Immature natural killer cell (primary cell): ENCODE measurements at regions not wholly inside any gene's neighbourhood (a gene's known extent, or its start where the extent isn't known, plus 50 kb on each side); places are given as distances from the start of the nearest gene placed in this dataset.

Source experiments
- DNase-seq, 3 donors: peaks; one replicate each; pipeline ENCODE4 v3.0.0; 2022; ENCODE audit warnings: mixed read lengths in 1 of 3
- H3K27ac Mint-ChIP-seq, 6 donors: one replicate each; pipeline ENCODE4 v1.8.0; 2020; ENCODE audit warnings: mixed read lengths in 6 of 6, mild to moderate bottlenecking in 5 of 6, inconsistent platforms in 4 of 6, moderate library complexity in 3 of 6
- H3K27me3 Mint-ChIP-seq, 3 donors: one replicate each; pipeline ENCODE4 v1.8.0; 2020 to 2021; ENCODE audit warnings: low read depth in 3 of 3, mild to moderate bottlenecking in 3 of 3, mixed read lengths in 3 of 3, moderate library complexity in 3 of 3, inconsistent platforms in 1 of 3
- H3K36me3 Mint-ChIP-seq, 3 donors: one replicate each; pipeline ENCODE4 v1.8.0; 2020; ENCODE audit warnings: mixed read lengths in 3 of 3, inconsistent platforms in 2 of 3, mild to moderate bottlenecking in 2 of 3
- H3K4me1 Mint-ChIP-seq, 2 donors: one replicate each; pipeline ENCODE4 v1.8.0; 2020; ENCODE audit warnings: inconsistent platforms in 2 of 2, mild to moderate bottlenecking in 2 of 2, mixed read lengths in 2 of 2, moderate library complexity in 1 of 2
- H3K4me3 Mint-ChIP-seq, 5 donors: one replicate each; pipeline ENCODE4 v1.8.0; 2020; ENCODE audit warnings: mild to moderate bottlenecking in 5 of 5, mixed read lengths in 5 of 5, inconsistent platforms in 3 of 5, moderate library complexity in 3 of 5
- H3K9me3 Mint-ChIP-seq, 6 donors: one replicate each; pipeline ENCODE4 v1.8.0; 2020; ENCODE audit warnings: mild to moderate bottlenecking in 6 of 6, mixed read lengths in 6 of 6, inconsistent platforms in 4 of 6, moderate library complexity in 3 of 6

- H3K36me3 Mint-ChIP-seq, result no peaks in the 10 kb centered on the region
- DNase-seq, result no peak
- H3K4me1 Mint-ChIP-seq, result no peaks in the 10 kb centered on the region
- H3K4me3 Mint-ChIP-seq, result no peak overlapping the region
- H3K27me3 Mint-ChIP-seq, result peaks cover 0 to 2% (median 0%) of the 10 kb centered on the region in 3 donors
- H3K9me3 Mint-ChIP-seq, result peaks cover 0 to 5% (median 0%) of the 10 kb centered on the region in 6 donors
- H3K27ac Mint-ChIP-seq, result no peak overlapping the region
Measured at GRCh38 chr2:67667054-67667908, 270.1 kb downstream of the ETAA1 start.

- peaks cover 0 to 2% (median 0%) of the 10 kb centered on the region in 3 donors for H3K27me3 Mint-ChIP-seq
- no peaks in the 10 kb centered on the region for H3K4me1 Mint-ChIP-seq
- no peaks in the 10 kb centered on the region for H3K36me3 Mint-ChIP-seq
- no peak overlapping the region for H3K27ac Mint-ChIP-seq
- no peak for DNase-seq
- H3K9me3 Mint-ChIP-seq, result peaks cover 0 to 2% (median 0%) of the 10 kb centered on the region in 6 donors
- no peak overlapping the region for H3K4me3 Mint-ChIP-seq
Measured at GRCh38 chr2:67668538-67668937, 271.4 kb downstream of the ETAA1 start.

- Mint-ChIP-seq H3K9me3 (peaks cover 0 to 2% (median 0%) of the 10 kb centered on the region in 6 donors), H3K36me3 (no peaks in the 10 kb centered on the region), H3K27me3 (peaks cover 0 to 2% (median 0%) of the 10 kb centered on the region in 3 donors), H3K4me3 (no peak overlapping the region), H3K27ac (no peak overlapping the region), H3K4me1 (no peaks in the 10 kb centered on the region)
- no peak for DNase-seq
Measured at GRCh38 chr2:67669168-67669567, 272.0 kb downstream of the ETAA1 start.

GRCh38 chr2:67669766-67670165, 272.6 kb downstream of the ETAA1 start:
- Mint-ChIP-seq H3K4me1 (no peaks in the 10 kb centered on the region), H3K4me3 (no peak overlapping the region), H3K9me3 (peaks cover 0 to 2% (median 0%) of the 10 kb centered on the region in 6 donors), H3K27me3 (peaks cover 0 to 2% (median 0%) of the 10 kb centered on the region in 3 donors), H3K36me3 (no peaks in the 10 kb centered on the region), H3K27ac (no peak overlapping the region)
- no peak for DNase-seq

GRCh38 chr2:67670747-67671183, 273.6 kb downstream of the ETAA1 start:
- H3K36me3 Mint-ChIP-seq, result no peaks in the 10 kb centered on the region
- H3K27me3 Mint-ChIP-seq, result peaks cover 0 to 2% (median 0%) of the 10 kb centered on the region in 3 donors
- DNase-seq, result no peak
- no peak overlapping the region for H3K27ac Mint-ChIP-seq
- H3K9me3 Mint-ChIP-seq, result peaks cover 0 to 2% (median 0%) of the 10 kb centered on the region in 6 donors
- no peaks in the 10 kb centered on the region for H3K4me1 Mint-ChIP-seq
- no peak overlapping the region for H3K4me3 Mint-ChIP-seq

GRCh38 chr2:67671464-67672450, 274.6 kb downstream of the ETAA1 start:
- Mint-ChIP-seq H3K4me1 (no peaks in the 10 kb centered on the region), H3K4me3 (no peak overlapping the region), H3K27me3 (peaks cover 2% of the 10 kb centered on the region in 3 donors), H3K36me3 (no peaks in the 10 kb centered on the region), H3K27ac (no peak overlapping the region), H3K9me3 (no peaks in the 10 kb centered on the region)
- DNase-seq, result no peak

- H3K27ac Mint-ChIP-seq, result no peak overlapping the region
- H3K27me3 Mint-ChIP-seq, result peaks cover 0 to 2% (median 2%) of the 10 kb centered on the region in 3 donors
- no peak for DNase-seq
- H3K4me1 Mint-ChIP-seq, result no peaks in the 10 kb centered on the region
- H3K4me3 Mint-ChIP-seq, result no peak overlapping the region
- no peaks in the 10 kb centered on the region for H3K9me3 Mint-ChIP-seq
- H3K36me3 Mint-ChIP-seq, result peaks cover 0 to 3% (median 0%) of the 10 kb centered on the region in 3 donors
Measured at GRCh38 chr2:67674668-67675067, 277.5 kb downstream of the ETAA1 start.

GRCh38 chr2:67684991-67685390, 287.9 kb downstream of the ETAA1 start:
- Mint-ChIP-seq H3K9me3 (peaks cover 0 to 2% (median 0%) of the 10 kb centered on the region in 6 donors), H3K36me3 (peaks cover 0 to 9% (median 3%) of the 10 kb centered on the region in 3 donors), H3K27ac (no peak overlapping the region), H3K4me3 (no peak overlapping the region), H3K4me1 (peaks cover 28% of the 10 kb centered on the region in 2 donors), H3K27me3 (peaks cover 0 to 8% (median 3%) of the 10 kb centered on the region in 3 donors)
- no peak for DNase-seq

GRCh38 chr2:67686254-67686653, 289.1 kb downstream of the ETAA1 start:
- Mint-ChIP-seq H3K27me3 (peaks cover 0 to 8% (median 3%) of the 10 kb centered on the region in 3 donors), H3K27ac (no peak overlapping the region), H3K4me3 (no peak overlapping the region), H3K36me3 (peaks cover 0 to 9% (median 3%) of the 10 kb centered on the region in 3 donors), H3K9me3 (peaks cover 0 to 2% (median 0%) of the 10 kb centered on the region in 6 donors), H3K4me1 (peaks cover 38% of the 10 kb centered on the region in 2 donors)
- no peak for DNase-seq

- H3K27ac Mint-ChIP-seq, result peak overlapping the region; percentile 87 to 96 (median 93)
- H3K36me3 Mint-ChIP-seq, result peaks cover 0 to 15% (median 3%) of the 10 kb centered on the region in 3 donors
- peaks cover 0 to 5% (median 0%) of the 10 kb centered on the region in 6 donors for H3K9me3 Mint-ChIP-seq
- DNase-seq, result peak; percentile 33 to 53 (median 47)
- H3K4me1 Mint-ChIP-seq, result peaks cover 44 to 46% of the 10 kb centered on the region in 2 donors
- H3K27me3 Mint-ChIP-seq, result peaks cover 0 to 8% (median 6%) of the 10 kb centered on the region in 3 donors
- H3K4me3 Mint-ChIP-seq, result peak overlapping the region; percentile 67 to 82 (median 78)
Measured at GRCh38 chr2:67689186-67689585, 292.1 kb downstream of the ETAA1 start.

GRCh38 chr2:67689651-67690050, 292.5 kb downstream of the ETAA1 start:
- Mint-ChIP-seq H3K36me3 (peaks cover 0 to 13% (median 3%) of the 10 kb centered on the region in 3 donors), H3K27ac (peak overlapping the region; percentile 87 to 96 (median 93)), H3K9me3 (peaks cover 0 to 5% (median 0%) of the 10 kb centered on the region in 6 donors), H3K4me1 (peaks cover 49 to 50% of the 10 kb centered on the region in 2 donors), H3K4me3 (peak overlapping the region; percentile 67 to 82 (median 78)), H3K27me3 (peaks cover 0 to 8% (median 6%) of the 10 kb centered on the region in 3 donors)
- peak in 2 of 3 donors; percentile 2 to 11 for DNase-seq

GRCh38 chr2:67694445-67694844, 297.3 kb downstream of the ETAA1 start:
- peaks cover 2 to 3% (median 3%) of the 10 kb centered on the region in 3 donors for H3K27me3 Mint-ChIP-seq

GRCh38 chr2:67701011-67701410, 303.9 kb downstream of the ETAA1 start:
- DNase-seq, result no peak
- Mint-ChIP-seq H3K27me3 (peaks cover 0 to 7% (median 4%) of the 10 kb centered on the region in 3 donors), H3K27ac (no peak overlapping the region), H3K36me3 (peaks cover 0 to 4% (median 4%) of the 10 kb centered on the region in 3 donors), H3K9me3 (peaks cover 0 to 4% (median under 1%) of the 10 kb centered on the region in 6 donors), H3K4me1 (peaks cover 0 to under 1% of the 10 kb centered on the region in 2 donors), H3K4me3 (no peak overlapping the region)

More at GRCh38 chr2:67694445-67694844, 297.3 kb downstream of the ETAA1 start:
- H3K4me3 Mint-ChIP-seq, result peak overlapping the region in 4 of 5 donors; percentile 26 to 48 (median 41)
- peaks cover 0 to 7% (median 0%) of the 10 kb centered on the region in 3 donors for H3K36me3 Mint-ChIP-seq
- H3K27ac Mint-ChIP-seq, result peak overlapping the region in 1 of 6 donors; percentile 58
- peaks cover 0 to 3% (median 0%) of the 10 kb centered on the region in 6 donors for H3K9me3 Mint-ChIP-seq
- DNase-seq, result no peak
- peaks cover 34 to 40% of the 10 kb centered on the region in 2 donors for H3K4me1 Mint-ChIP-seq
